Uterus (tissue), 3 donors: ENCODE measurements at regions not wholly inside any gene's neighbourhood (a gene's known extent, or its start where the extent isn't known, plus 50 kb on each side); places are given as distances from the start of the nearest gene placed in this dataset.

ENCODE experiments used
- DNase-seq, 2 donors: peaks; one replicate each; pipeline ENCODE4 v3.0.0-alpha.2; 2019 to 2020
- H3K27ac ChIP-seq, 2 donors: fragments of 200-600 bp; sonication (generic); 1 replicate in 1 of 2; 2 replicates in 1 of 2; pipeline ENCODE4 v1.5.1; 2016 to 2018
- H3K27me3 ChIP-seq, 2 donors: fragments of 200-600 bp; sonication (generic); one replicate each; pipeline ENCODE4 v1.5.1; 2018 to 2019; ENCODE audit warnings: control low read depth in 1 of 2
- H3K36me3 ChIP-seq, 2 donors: fragments of 200-600 bp; sonication (generic); one replicate each; pipeline ENCODE4 v1.5.1; 2019; ENCODE audit warnings: control low read depth in 1 of 2
- H3K4me1 ChIP-seq, 2 donors: fragments of 200-600 bp; sonication (generic); one replicate each; pipeline ENCODE4 v1.5.1; 2018 to 2019; ENCODE audit warnings: control low read depth in 1 of 2
- H3K4me3 ChIP-seq, 2 donors: fragments of 200-600 bp; sonication (generic); 1 replicate in 1 of 2; 2 replicates in 1 of 2; pipeline ENCODE4 v1.5.1; 2018 to 2019; ENCODE audit warnings: mild to moderate bottlenecking in 1 of 2
- H3K9me3 ChIP-seq, 2 donors: fragments of 200-600 bp; sonication (generic); one replicate each; pipeline ENCODE4 v1.5.1; 2019; ENCODE audit warnings: control low read depth in 1 of 2
- CTCF ChIP-seq, 4 experiments: fragments of 200-600 bp in 2 of 4; fragments of 450-650 bp in 2 of 4; sonication (generic) in 2 of 4; IDR thresholded peaks; one replicate each; pipeline ENCODE4 v1.5.1; 2016 to 2019; ENCODE audit warnings: antibody characterized with exemption in 4 of 4, mild to moderate bottlenecking in 2 of 4, moderate library complexity in 1 of 4
- POLR2A ChIP-seq, 2 donors: fragments of 450-650 bp; IDR thresholded peaks; one replicate each; pipeline ENCODE4 v1.6.1; 2016; ENCODE audit warnings: antibody characterized with exemption in 2 of 2, mild to moderate bottlenecking in 1 of 2, moderate library complexity in 1 of 2
- intact Hi-C: fragments of 100-400 bp; cut with DNase I; formaldehyde crosslinking; loops from one replicate; pipeline ENCODE4 v1.15.1; 2023; ENCODE audit warnings: low total_unique reads
- donor health status: DM: yes; HTN: yes; CAD: no.

GRCh38 chr11:122368796-122369195, 252.8 kb upstream of the BLID start:
- no peaks in the 10 kb centered on the region for H3K27me3 ChIP-seq
- no peak for DNase-seq
- intact Hi-C loops = no loop called here
- no peaks in the 10 kb centered on the region for H3K9me3 ChIP-seq
- TF ChIP-seq POLR2A (IDR thresholded peaks at IDR 0.05) = no peak
- TF ChIP-seq CTCF (IDR thresholded peaks at IDR 0.05) = no peak
- H3K36me3 ChIP-seq = no peaks in the 10 kb centered on the region
- H3K27ac ChIP-seq = peak overlapping the region in 1 of 2 donors; percentile 41
- peaks cover 0 to 3% of the 10 kb centered on the region in 2 donors for H3K4me1 ChIP-seq
- no peak overlapping the region for H3K4me3 ChIP-seq

GRCh38 chr11:122367809-122368231, 251.8 kb upstream of the BLID start:
- Histone ChIP-seq H3K27ac (peak overlapping the region; percentile 41 to 63), H3K36me3 (no peaks in the 10 kb centered on the region), H3K27me3 (no peaks in the 10 kb centered on the region), H3K9me3 (no peaks in the 10 kb centered on the region), H3K4me3 (no peak overlapping the region), H3K4me1 (peaks cover 0 to 3% of the 10 kb centered on the region in 2 donors)
- no peak for TF ChIP-seq CTCF (IDR thresholded peaks at IDR 0.05)
- TF ChIP-seq POLR2A (IDR thresholded peaks at IDR 0.05) = no peak
- peak; percentile 28 to 41 for DNase-seq
- intact Hi-C loops = no loop called here

GRCh38 chr11:122365610-122366360, 249.8 kb upstream of the BLID start:
- H3K36me3 ChIP-seq = no peaks in the 10 kb centered on the region
- no peaks in the 10 kb centered on the region for H3K9me3 ChIP-seq
- TF ChIP-seq POLR2A (IDR thresholded peaks at IDR 0.05) (no peak), CTCF (IDR thresholded peaks at IDR 0.05) (no peak)
- H3K27me3 ChIP-seq = no peaks in the 10 kb centered on the region
- no peak overlapping the region for H3K4me3 ChIP-seq
- H3K4me1 ChIP-seq = peaks cover 0 to 3% of the 10 kb centered on the region in 2 donors
- no peak for DNase-seq
- no peak overlapping the region for H3K27ac ChIP-seq
- intact Hi-C loops = no loop called here

GRCh38 chr11:122363296-122363695, 247.3 kb upstream of the BLID start:
- peaks cover 0 to 3% of the 10 kb centered on the region in 2 donors for H3K4me1 ChIP-seq
- H3K9me3 ChIP-seq = no peaks in the 10 kb centered on the region
- no peaks in the 10 kb centered on the region for H3K36me3 ChIP-seq
- DNase-seq = no peak
- H3K4me3 ChIP-seq = no peak overlapping the region
- no peak overlapping the region for H3K27ac ChIP-seq
- intact Hi-C loops = no loop called here
- H3K27me3 ChIP-seq = no peaks in the 10 kb centered on the region
- TF ChIP-seq CTCF (IDR thresholded peaks at IDR 0.05) (no peak), POLR2A (IDR thresholded peaks at IDR 0.05) (no peak)

GRCh38 chr11:122362381-122362780, 246.4 kb upstream of the BLID start:
- H3K9me3 ChIP-seq = no peaks in the 10 kb centered on the region
- no peak for DNase-seq

More at GRCh38 chr11:122362381-122362780, 246.4 kb upstream of the BLID start:
- Histone ChIP-seq H3K27me3 (no peaks in the 10 kb centered on the region), H3K4me1 (no peaks in the 10 kb centered on the region), H3K36me3 (no peaks in the 10 kb centered on the region), H3K4me3 (no peak overlapping the region), H3K27ac (no peak overlapping the region)
- intact Hi-C loops = no loop called here
- no peak for TF ChIP-seq POLR2A (IDR thresholded peaks at IDR 0.05)
- TF ChIP-seq CTCF (IDR thresholded peaks at IDR 0.05) = no peak
